HG03457 (cell line): ENCODE measurements at regions not wholly inside any gene's neighbourhood (a gene's known extent, or its start where the extent isn't known, plus 50 kb on each side); places are given as distances from the start of the nearest gene placed in this dataset.
"Not testable (repeated sequence)": the region's sequence is repeated elsewhere in the genome, so short reads cannot be mapped to it uniquely, and the experiment has no call there.

Experiments
- ATAC-seq: cut with Tn5 transposase; IDR thresholded peaks from one replicate; pipeline ENCODE4 v1.9.1; 2021; ENCODE audit warnings: moderate number of reproducible peaks; ENCODE audit not compliant: unreplicated experiment

- ATAC-seq: no peak
These were observed 104.9 kb upstream of the ZNF536 start for GRCh38 chr19:30267332-30267731.

- ATAC-seq: no peak
These were observed 103.6 kb upstream of the ZNF536 start for GRCh38 chr19:30268601-30269000.

DNA sequence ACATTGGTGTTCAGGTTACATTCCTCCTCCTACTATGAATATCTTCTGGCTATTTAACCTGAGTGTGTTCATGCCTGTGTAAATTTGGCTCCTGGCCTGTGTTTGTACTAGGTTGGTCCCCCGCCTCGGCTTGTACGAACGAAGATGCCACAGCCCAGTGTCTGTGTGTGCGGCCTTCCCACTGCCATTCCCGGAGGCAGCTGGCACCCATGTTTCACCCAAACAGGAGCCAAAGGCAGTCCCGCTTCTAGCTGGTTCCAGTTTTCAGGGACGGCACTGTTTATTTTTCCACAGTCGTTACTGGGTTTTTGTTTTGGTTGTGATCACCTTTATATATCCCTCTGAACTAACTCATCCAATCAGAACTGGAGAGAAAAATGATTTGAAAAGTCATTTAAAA lies 102.5 kb upstream of the ZNF536 start:
- no peak for ATAC-seq

DNA sequence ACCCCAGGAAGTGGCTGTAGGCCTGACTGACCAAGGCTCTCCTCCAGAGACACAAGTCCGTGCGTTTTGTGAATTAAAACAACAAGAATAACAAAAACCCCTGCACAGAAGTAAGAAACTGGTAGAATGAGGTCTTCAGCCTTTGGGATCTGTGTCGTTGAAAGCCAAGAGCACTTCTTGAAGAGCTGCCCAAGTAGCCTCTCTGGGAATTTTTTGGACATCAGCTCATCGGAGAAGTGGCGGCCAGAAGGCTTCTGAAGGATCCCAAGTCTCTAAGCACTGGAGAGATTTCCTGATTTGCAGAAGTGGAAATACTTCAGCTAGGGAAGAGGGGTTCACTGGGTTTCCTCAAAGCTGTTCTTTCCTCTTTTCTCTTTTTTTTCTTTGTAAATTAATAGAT lies 100.4 kb upstream of the ZNF536 start:
- ATAC-seq: no peak

DNA sequence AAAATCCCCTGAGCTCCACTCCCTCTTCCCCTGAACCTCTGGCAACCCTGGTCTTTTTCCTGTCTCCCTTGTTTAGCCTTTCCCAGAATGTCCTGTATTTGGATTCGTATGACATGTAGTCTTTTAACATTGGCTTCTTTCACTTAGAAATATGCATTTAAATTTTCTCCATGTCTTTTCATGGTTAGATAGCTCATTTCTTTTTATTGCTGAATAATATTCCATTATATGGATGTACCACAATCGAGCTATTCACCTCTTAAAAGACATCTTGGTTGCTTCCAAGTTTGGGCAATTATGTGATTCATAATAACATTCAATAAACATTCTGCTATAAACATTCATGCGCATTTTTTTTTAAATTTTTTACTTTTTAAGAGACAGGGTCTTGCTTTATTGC lies 99.6 kb upstream of the ZNF536 start:
- no peak for ATAC-seq

GRCh38 chr19:30273184-30273583 lies 99.0 kb upstream of the ZNF536 start:
- no peak for ATAC-seq

DNA sequence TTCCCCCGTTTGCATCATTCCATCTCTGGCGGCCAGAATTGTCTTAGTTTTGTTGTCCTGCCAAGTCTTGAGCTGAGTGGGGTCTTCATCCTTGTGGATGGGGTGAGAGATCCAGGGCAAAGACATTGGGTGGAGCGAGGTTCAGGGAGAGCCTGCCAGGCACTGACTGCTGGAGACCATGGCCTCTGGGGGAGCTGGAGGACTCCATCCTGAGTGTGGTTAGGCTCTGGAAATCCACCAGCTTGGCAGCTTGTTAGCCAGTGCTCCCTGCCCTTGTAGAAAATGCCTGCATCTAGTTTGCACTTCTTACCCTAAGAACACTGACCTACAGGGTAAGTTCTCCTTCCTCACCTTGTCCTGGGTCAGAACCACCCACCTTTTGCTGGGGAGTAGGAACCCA lies 97.2 kb upstream of the ZNF536 start:
- ATAC-seq: no peak

DNA sequence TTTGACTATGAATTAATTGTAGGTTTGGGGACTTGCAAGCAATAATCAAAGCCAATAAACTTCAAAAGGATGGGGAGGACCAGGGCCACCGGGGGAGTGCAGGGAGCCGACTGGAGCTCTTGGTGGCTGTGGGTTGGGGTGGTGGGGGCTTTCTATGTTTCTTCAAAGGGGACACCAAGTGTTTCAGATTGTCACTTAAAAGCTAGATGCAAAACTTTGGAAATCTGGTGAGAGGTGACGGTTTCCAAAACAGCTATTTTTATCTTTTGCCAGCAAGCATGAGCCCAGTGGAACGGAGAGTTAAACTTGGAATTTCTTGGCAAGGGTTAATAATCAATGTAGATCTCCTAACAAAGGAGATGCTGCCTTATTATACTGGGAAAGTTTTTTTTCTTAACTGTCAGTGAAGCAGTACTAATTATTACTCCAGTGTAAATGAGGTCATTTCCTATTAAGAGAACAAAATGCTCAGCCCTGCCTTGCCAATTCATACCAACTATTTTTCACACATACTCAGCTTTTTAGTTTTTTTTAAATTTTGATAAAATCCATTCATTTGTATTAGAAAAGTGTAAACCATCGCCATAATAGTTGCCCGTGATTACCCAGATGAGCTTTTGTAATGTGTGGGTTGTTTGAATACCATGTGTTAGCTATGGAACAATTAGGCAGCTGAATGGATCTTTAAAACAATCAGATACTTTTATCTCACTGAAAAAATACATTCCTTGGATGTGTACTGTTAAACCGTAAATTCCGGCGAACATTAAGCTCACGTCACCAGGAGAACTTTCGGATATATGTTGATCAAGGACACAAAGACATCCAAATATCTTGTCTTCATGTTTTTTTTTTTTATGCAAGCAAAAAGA lies 95.9 kb upstream of the ZNF536 start:
- no peak for ATAC-seq

- no peak for ATAC-seq
These were observed 95.3 kb upstream of the ZNF536 start for GRCh38 chr19:30276883-30277280.

DNA sequence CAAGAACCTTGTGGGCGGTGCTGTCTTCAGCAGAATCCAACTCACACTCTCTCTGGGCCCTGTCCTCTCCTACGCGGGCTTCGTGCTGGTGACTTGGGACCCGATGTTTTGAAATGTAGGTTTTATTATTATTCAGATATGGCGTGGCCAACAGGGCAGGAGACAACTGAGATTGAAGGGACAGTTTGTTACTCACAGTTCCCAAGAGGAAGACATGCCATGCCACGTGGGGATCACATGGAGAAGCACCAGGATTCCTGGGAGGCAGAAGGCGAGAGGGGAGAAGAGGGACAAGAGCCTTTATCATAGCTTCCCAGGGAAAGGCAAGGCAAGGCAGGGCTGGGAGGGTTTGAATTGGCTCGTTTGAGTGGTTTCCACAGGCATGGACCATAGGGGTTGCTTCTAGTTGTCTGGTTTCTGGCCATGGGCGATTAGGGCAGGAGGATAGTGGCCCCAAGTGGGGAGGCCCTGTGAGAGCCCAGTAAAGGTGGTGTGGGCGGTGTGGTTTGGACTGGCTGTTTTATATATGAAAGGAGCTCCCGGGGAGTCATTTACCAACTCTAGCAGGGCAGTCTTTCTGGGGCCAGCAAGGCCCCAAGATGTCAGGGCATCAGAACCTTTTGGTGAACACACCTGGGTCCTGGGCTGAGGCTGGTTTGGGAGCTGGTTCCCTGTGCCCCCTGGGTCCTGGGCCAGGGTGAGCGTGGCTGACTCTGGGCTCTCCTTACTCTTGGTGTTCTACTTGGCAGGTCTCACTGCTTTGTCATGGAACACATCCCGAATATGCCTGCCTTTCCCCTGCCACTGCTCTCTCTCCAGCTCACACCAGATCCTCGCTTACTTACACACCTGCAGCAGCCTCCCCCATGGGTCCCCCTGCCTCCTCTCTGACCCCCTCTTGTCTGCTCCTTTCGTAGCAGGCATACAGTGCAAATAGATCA lies 94.0 kb upstream of the ZNF536 start:
- no peak for ATAC-seq

DNA sequence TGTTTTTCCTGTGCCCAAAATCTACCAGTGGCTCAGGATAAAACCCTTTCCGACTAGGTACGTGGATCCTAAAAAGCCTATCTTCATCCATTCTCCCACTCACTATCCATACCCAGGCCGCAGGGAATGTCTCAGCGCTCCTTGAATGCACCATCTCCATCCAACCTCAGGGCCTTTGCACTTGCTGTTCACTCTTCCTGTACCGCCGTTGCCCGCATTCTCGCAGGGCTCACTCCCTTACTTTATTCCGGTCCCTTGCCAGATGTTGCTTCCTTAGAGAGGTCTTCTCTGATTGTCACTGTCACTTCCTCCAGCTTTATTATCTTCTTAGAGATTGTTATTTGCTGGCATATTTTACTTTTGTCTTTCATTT lies 93.3 kb upstream of the ZNF536 start:
- no peak for ATAC-seq

GRCh38 chr19:30280018-30280417 lies 92.2 kb upstream of the ZNF536 start:
- no peak for ATAC-seq

DNA sequence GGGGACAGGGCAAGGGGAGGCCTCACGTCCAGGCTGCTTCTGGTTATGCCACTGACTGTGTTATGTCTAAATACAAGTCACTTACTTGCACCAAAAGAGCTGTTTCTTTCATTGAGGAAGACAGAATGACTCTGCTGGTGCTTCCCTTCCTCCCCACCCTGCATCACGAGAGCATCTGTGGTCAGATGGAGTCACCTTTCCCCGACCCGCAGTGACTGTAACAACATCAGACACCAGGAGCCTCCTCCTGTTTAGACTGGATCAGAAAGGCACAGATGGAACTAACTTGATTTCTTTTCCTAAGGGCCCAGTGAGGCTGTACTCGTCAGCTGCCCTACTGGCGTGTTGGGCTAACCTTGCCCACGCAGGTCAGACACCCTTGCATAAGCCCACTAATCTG lies 90.3 kb upstream of the ZNF536 start:
- no peak for ATAC-seq

DNA sequence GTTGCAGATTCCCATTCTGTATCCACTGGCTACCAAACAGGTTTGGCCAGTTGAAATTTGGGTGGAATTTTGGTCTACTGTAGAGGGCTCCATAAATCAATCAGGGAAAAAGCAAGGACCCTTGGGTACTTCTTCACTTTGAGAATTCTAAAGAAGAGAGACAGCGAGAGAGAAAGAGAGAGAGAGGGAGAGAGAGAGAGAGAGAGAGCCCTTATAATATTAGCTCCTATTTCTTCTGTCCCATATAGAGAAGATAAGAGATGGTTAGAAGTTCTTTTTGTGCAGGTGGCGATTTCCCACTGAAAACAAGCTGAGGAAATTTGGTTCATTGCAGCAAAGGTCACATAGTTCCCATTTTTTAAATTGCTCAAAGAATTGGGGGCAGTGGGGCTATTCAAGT lies 88.6 kb upstream of the ZNF536 start:
- no peak for ATAC-seq

GRCh38 chr19:30284209-30284608 lies 88.0 kb upstream of the ZNF536 start:
- ATAC-seq: no peak

GRCh38 chr19:30284885-30285284 lies 87.3 kb upstream of the ZNF536 start:
- ATAC-seq: no peak

DNA sequence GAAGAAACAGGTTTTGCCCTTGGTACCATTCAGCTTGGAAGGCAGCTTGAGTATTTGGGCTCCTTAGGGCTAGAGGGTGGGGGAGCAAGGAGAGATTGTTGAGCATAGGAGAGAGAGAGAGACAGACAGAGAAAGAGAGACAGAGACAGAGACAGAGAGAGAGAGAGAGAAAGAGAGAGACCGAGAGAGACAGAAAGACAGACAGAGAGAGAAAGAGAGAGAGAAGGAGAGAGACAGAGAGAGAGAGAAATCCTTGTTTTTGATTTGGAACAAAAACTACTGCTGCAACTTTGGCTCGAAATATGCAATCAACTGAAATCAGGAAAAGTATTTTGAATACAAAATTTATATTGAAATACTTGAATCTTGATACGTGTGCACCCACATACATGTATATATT lies 85.8 kb upstream of the ZNF536 start:
- ATAC-seq: no peak

DNA sequence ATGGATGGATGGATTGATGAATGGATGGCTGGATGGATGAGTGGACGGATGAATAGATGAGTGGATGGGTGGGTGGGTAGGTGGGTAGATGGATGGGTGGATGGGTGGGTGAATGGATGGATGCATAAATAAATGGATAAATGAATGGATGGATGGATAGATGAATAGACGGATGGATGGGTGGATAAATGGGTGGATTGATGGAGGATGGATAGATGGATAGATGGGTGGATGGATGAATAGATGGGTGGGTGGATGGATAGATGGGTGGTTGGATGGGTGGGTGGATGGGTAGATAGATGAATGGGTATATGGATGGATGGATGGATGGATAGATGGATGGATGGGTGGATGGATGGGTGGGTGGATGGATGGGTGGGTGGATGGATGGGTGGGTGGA lies 84.9 kb upstream of the ZNF536 start:
- ATAC-seq: no peak

GRCh38 chr19:30287973-30288372 lies 84.2 kb upstream of the ZNF536 start:
- no peak for ATAC-seq

DNA sequence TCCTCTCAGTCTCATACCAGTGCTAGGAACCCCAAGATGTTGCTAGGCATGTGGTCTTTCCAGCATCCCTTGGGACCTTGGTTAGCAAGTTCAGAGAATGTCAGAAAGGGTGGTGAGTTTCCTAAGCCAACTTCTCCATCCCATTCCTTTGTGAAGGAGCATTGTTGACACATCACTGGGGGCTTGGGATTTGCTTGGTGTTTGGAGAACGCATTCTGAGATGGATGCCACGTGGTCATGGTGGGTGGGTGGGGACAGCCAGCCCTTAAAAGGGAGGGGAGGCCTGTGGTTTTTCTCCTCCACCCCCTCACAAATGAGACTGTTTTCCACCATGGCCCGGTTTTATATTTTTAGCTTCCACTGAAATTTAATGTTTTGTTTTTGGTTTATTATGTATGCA lies 83.3 kb upstream of the ZNF536 start:
- no peak for ATAC-seq

- no peak for ATAC-seq
These were observed 82.8 kb upstream of the ZNF536 start for GRCh38 chr19:30289336-30289735.

DNA sequence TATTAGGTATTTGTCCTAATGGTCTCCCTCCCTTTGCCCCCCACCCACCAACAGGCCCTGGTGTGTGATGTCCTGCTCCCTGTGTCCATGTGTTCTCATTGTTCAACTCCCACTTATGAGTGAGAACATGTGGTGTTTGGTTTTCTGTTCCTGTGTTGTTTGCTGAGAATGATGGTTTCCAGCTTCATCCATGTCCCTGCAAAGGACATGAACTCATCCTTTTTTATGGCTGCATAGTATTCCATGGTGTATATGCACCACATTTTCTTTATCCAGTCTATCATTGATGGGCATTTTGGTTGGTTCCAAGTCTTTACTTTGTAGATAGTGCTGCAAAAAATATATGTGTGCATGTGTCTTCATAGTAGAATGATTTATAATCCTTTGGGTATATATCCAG lies 81.4 kb upstream of the ZNF536 start:
- ATAC-seq: not testable (repeated sequence)
